Suprapubic skin (tissue), 4 donors: ENCODE measurements at regions not wholly inside any gene's neighbourhood (a gene's known extent, or its start where the extent isn't known, plus 50 kb on each side); places are given as distances from the start of the nearest gene placed in this dataset.

Experiments used
- EP300 ChIP-seq: sonication (generic); formaldehyde crosslinking; IDR thresholded peaks from one replicate; pipeline ENCODE4 v1.6.1; 2017; ENCODE audit warnings: antibody characterized with exemption
- POLR2A ChIP-seq, 2 donors: fragments of 450-650 bp; IDR thresholded peaks; one replicate each; pipeline ENCODE4 v1.6.1; 2017; ENCODE audit warnings: antibody characterized with exemption in 2 of 2, mild to moderate bottlenecking in 2 of 2, moderate library complexity in 2 of 2
- POLR2AphosphoS5 ChIP-seq, 3 donors: sonication (generic); formaldehyde crosslinking; IDR thresholded peaks; one replicate each; pipeline ENCODE4 v1.6.1; 2017; ENCODE audit warnings: antibody characterized with exemption in 3 of 3
- TF ChIP-seq, protein P1 (sequence below), 2 donors: fragments of 200-600 bp in 1 of 2; fragments of 450-650 bp in 1 of 2; sonication (generic) in 1 of 2; IDR thresholded peaks; one replicate each; pipeline ENCODE4 v1.5.1; 2016 to 2019; ENCODE audit warnings: antibody characterized with exemption in 2 of 2, mild to moderate bottlenecking in 1 of 2, moderate library complexity in 1 of 2

DNA sequence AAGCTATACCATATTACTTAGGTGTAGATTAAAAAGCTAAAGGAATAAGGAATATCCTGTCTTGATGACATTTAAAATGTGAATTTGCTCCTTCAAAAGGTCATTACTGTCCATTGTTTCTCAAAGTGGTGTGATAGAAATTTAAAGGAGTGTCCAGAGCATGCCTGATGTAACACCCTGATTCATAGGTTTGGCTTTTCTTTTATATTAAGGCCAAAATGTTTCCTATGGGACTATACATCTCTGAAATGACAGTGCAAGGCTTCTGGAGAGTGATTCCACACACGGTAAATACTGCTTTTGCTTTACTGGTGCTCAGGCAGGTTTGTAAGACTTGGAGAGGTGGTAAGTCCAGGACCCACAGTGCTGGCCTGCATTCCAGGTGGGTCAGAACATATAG, 289.9 kb downstream of the RFC3 start:
- TF ChIP-seq, protein P1, sequence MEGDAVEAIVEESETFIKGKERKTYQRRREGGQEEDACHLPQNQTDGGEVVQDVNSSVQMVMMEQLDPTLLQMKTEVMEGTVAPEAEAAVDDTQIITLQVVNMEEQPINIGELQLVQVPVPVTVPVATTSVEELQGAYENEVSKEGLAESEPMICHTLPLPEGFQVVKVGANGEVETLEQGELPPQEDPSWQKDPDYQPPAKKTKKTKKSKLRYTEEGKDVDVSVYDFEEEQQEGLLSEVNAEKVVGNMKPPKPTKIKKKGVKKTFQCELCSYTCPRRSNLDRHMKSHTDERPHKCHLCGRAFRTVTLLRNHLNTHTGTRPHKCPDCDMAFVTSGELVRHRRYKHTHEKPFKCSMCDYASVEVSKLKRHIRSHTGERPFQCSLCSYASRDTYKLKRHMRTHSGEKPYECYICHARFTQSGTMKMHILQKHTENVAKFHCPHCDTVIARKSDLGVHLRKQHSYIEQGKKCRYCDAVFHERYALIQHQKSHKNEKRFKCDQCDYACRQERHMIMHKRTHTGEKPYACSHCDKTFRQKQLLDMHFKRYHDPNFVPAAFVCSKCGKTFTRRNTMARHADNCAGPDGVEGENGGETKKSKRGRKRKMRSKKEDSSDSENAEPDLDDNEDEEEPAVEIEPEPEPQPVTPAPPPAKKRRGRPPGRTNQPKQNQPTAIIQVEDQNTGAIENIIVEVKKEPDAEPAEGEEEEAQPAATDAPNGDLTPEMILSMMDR (IDR thresholded peaks at IDR 0.05), result no peak
- TF ChIP-seq POLR2A (IDR thresholded peaks at IDR 0.05) (no peak), POLR2AphosphoS5 (IDR thresholded peaks at IDR 0.05) (no peak), EP300 (no peak)
